ENCODE measurements at regions not wholly inside any gene's neighbourhood (a gene's known extent, or its start where the extent isn't known, plus 50 kb on each side); places are given as distances from the start of the nearest gene placed in this dataset.
A peak's percentile ranks its signal among the peaks of the same experiment; 100 is the strongest.

DNA sequence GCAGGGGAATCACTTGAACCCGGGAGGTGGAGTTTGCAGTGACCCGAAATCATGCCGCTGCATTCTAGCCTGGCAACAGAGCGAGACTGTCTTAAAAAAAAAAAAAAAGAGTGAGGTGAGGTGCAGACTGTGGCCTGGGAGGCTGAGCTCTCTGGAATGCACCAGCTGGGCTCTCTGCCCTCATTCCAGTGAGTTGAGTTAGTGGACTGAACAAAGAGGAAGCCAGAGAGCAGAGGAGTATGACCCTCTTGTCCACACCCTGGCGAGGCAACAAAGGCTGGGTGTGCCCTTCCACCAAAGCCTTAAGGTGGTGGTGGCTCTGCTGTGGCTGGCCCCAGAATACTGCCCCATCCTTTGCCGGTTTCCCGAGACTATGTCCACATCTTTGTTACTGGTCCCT lies 71.3 kb upstream of the ACKR3 start:
- Histone ChIP-seq H3K9me3 (no peaks in the 10 kb centered on the region), H3K4me1 (no peaks in the 10 kb centered on the region), H3K27me3 (no peaks in the 10 kb centered on the region), H3K4me3 (no peak overlapping the region), H3K36me3 (replicated peaks in 1 of 2; ENCODE audit: insufficient read depth in 1 of 2, low read depth in 2 of 2) (no peaks in the 10 kb centered on the region), H3K27ac (no peak overlapping the region)
- TF ChIP-seq, protein P1, sequence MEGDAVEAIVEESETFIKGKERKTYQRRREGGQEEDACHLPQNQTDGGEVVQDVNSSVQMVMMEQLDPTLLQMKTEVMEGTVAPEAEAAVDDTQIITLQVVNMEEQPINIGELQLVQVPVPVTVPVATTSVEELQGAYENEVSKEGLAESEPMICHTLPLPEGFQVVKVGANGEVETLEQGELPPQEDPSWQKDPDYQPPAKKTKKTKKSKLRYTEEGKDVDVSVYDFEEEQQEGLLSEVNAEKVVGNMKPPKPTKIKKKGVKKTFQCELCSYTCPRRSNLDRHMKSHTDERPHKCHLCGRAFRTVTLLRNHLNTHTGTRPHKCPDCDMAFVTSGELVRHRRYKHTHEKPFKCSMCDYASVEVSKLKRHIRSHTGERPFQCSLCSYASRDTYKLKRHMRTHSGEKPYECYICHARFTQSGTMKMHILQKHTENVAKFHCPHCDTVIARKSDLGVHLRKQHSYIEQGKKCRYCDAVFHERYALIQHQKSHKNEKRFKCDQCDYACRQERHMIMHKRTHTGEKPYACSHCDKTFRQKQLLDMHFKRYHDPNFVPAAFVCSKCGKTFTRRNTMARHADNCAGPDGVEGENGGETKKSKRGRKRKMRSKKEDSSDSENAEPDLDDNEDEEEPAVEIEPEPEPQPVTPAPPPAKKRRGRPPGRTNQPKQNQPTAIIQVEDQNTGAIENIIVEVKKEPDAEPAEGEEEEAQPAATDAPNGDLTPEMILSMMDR (IDR thresholded peaks at IDR 0.05) = no peak
- no peak for TF ChIP-seq POLR2A (IDR thresholded peaks at IDR 0.05)
- 84 to 85% methylated on average over 7 of the region's 7 CpGs for WGBS, 2 donors
- peak; percentile 15 for ATAC-seq
- intact Hi-C loops (cut with DNase I) = no loop called here
- peak in 1 of 4 donors; percentile 20 for DNase-seq

DNA sequence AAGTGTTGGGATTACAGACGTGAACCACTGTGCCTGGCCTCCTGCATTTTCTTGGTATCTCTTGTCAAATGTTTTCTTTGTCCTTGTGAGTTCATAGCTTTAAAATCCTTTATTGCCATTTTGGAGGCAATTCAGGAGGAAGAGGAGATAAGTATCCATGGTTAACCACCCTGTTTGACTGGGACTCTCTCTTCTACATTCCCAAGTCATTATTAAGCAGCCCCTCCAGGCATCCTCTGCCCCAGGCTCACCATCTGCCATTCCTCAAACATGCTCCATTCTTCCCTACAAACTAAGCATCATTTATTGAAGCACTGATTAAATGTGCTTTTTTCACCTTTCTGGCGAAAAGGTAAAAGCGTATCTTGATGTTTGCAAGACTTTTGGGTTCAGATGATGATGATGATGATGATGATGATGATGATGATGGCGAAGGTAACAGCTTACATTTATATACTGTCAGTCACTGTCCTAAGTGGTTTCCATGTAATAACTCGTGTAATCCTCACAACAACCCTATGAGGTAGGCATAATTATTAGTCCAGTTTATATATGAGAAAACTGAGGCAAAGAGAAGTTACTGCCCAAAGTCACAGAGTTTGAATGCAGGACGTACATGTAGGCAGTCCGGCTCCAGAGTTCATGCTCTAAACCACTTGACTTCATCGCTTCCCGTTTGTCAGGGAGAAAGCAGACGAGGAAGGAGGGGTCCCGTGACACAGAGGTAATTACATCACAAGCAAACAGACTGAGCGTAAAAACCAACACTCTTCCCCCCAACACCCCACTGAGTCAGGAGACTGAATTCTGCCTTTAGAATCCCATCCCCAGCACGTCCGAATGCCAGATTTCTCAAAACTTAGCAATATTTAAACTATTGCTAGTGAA lies 69.7 kb upstream of the ACKR3 start:
- Histone ChIP-seq H3K27me3 (no peaks in the 10 kb centered on the region), H3K36me3 (replicated peaks in 1 of 2; ENCODE audit: insufficient read depth in 1 of 2, low read depth in 2 of 2) (no peaks in the 10 kb centered on the region), H3K27ac (no peak overlapping the region), H3K4me1 (no peaks in the 10 kb centered on the region), H3K4me3 (no peak overlapping the region), H3K9me3 (no peaks in the 10 kb centered on the region)
- ATAC-seq = no peak
- intact Hi-C loops (cut with DNase I) = no loop called here
- 68 to 69% methylated on average over 14 of the region's 14 CpGs for WGBS, 2 donors
- DNase-seq = peak in 1 of 4 donors; percentile 46
- TF ChIP-seq POLR2A (IDR thresholded peaks at IDR 0.05) = no peak
- TF ChIP-seq, protein P1 (IDR thresholded peaks at IDR 0.05) = no peak

DNA sequence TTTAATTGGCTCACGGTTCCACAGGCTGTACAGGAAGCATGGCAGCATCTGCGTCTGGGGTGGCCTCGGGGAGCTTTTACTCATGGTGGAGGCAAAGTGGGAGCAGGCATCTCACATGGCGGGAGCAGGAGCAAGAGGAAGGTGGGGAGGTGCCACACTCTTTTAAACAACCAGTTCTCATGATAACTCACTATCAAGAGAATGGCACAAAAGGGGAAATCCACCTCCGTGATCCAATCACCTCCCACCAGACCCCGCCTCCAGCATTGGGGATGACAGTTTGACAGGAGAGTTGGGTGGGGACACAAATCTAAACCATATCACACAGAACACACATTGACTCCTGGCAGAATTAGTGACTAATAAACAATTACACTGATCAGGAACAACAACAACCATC lies 68.6 kb upstream of the ACKR3 start:
- intact Hi-C loops (cut with DNase I) = no loop called here
- Histone ChIP-seq H3K4me3 (no peak overlapping the region), H3K36me3 (replicated peaks in 1 of 2; ENCODE audit: insufficient read depth in 1 of 2, low read depth in 2 of 2) (no peaks in the 10 kb centered on the region), H3K9me3 (no peaks in the 10 kb centered on the region), H3K4me1 (no peaks in the 10 kb centered on the region), H3K27me3 (no peaks in the 10 kb centered on the region), H3K27ac (no peak overlapping the region)
- 85 to 94% methylated on average over 6 of the region's 6 CpGs for WGBS, 2 donors
- no peak for ATAC-seq
- TF ChIP-seq, protein P1 (IDR thresholded peaks at IDR 0.05) = no peak
- TF ChIP-seq POLR2A (IDR thresholded peaks at IDR 0.05) = no peak
- DNase-seq = no peak

DNA sequence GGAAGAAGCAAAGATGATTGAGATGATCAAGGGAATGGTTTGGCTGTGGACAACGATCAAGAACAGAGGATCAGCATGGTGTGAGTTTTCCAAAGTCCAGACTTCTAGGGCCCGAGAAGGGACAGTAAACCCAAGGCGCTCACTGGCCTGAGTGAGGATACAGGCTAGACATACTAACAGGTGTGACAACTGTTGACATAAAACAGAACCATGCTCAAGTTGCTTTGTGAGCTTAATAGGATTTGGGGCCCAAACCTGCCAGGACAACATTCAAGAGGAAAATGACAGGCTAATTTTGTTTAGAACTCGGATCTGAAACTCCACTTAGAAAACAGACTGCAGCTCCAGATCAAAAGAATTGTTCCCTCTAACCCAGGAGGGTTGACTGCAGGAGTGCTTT lies 68.1 kb upstream of the ACKR3 start:
- no peak overlapping the region for H3K27ac ChIP-seq
- 77 to 81% methylated on average over 4 of the region's 4 CpGs for WGBS, 2 donors
- no peaks in the 10 kb centered on the region for H3K4me1 ChIP-seq
- no peak overlapping the region for H3K4me3 ChIP-seq
- no peaks in the 10 kb centered on the region for H3K27me3 ChIP-seq
- TF ChIP-seq, protein P1 (IDR thresholded peaks at IDR 0.05) = no peak
- no peak for TF ChIP-seq POLR2A (IDR thresholded peaks at IDR 0.05)
- ATAC-seq (no peak), DNase-seq (no peak)
- intact Hi-C loops (cut with DNase I) = no loop called here
- H3K36me3 ChIP-seq (replicated peaks in 1 of 2; ENCODE audit: insufficient read depth in 1 of 2, low read depth in 2 of 2) = no peaks in the 10 kb centered on the region
- no peaks in the 10 kb centered on the region for H3K9me3 ChIP-seq

DNA sequence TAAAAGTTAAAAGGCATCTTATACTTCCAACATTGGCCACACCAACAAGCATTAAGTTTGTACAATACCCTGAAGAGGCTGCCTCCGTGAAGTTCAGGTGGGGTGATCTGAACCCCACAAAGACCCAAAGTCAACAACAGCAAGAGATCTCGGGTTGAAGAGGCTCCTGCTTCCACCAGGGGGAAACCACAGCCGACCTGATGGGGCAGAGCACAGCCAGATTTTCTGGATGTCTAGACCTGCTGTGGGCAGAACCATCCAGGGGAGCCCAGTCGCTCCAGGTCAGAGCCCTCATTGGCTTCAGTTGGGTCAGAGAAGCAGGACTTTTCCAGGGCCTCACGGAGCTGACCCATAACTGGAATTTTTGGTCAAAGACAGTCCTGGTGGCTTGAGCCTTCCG lies 66.5 kb upstream of the ACKR3 start:
- Histone ChIP-seq H3K36me3 (replicated peaks in 1 of 2; ENCODE audit: insufficient read depth in 1 of 2, low read depth in 2 of 2) (no peaks in the 10 kb centered on the region), H3K9me3 (no peaks in the 10 kb centered on the region), H3K4me1 (no peaks in the 10 kb centered on the region), H3K4me3 (no peak overlapping the region), H3K27me3 (no peaks in the 10 kb centered on the region), H3K27ac (no peak overlapping the region)
- ATAC-seq (no peak), DNase-seq (no peak)
- no peak for TF ChIP-seq POLR2A (IDR thresholded peaks at IDR 0.05)
- TF ChIP-seq, protein P1 (IDR thresholded peaks at IDR 0.05) = peak in 2 of 7 experiments; percentile 8 to 11
- intact Hi-C loops (cut with DNase I) = no loop called here
- 54 to 60% methylated on average over 6 of the region's 6 CpGs for whole genome bisulfite sequencing, 2 donors

All from body of pancreas (tissue), 4 donors.